LoVo (cell line): ENCODE measurements at regions not wholly inside any gene's neighbourhood (a gene's known extent, or its start where the extent isn't known, plus 50 kb on each side); places are given as distances from the start of the nearest gene placed in this dataset.

Experiments
- DNase-seq: peaks from one replicate; pipeline ENCODE4 v3.0.0-alpha.2; 2016; ENCODE audit warnings: low spot score

- no peak for DNase-seq
Measured at GRCh38 chr4:123323998-123324397, 72.6 kb upstream of the SPRY1 start.

DNA sequence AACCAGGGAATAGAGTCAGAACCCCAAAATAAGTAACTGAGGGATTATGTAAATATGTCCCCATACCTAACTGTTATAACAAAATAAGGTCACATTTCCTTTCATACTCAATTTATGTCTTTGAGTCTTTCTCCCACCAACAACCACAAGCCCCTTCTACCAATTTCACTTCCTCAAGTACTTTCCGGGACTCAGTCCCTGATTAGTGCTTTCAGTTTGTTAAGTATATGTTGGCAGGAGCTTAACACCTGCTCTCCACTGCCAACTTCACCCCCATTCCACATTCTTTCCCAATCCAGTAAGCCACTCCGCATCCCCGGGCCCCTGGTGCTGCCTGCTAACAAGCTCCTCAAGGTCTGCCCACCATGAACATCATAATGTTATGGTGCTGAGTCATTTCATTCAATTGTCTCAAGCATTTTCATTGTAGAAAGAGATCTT, 71.3 kb upstream of the SPRY1 start:
- DNase-seq = no peak

- no peak for DNase-seq
Measured at GRCh38 chr4:123327346-123327745, 69.2 kb upstream of the SPRY1 start.

GRCh38 chr4:123327846-123328429, 68.7 kb upstream of the SPRY1 start:
- DNase-seq = no peak

DNA sequence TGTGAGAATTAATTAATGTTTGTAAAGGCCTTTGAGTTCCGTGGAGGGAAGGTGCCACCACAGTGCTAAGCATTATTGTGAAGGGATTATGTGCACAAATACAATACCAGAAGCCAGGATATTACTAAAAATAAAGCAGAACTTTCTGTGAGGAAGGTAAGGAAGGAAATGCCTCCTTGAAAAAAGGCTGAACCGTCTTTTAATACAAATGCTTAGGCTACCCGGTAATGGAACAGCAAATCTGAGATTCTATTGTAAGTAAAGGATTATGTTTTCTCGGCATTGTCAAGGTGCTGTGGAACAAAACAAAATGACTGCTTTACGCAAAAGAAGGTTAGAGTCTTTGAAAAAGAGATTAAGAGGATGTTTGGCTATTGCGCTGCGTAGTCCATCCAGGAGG, 57.9 kb upstream of the SPRY1 start:
- DNase-seq = no peak

DNA sequence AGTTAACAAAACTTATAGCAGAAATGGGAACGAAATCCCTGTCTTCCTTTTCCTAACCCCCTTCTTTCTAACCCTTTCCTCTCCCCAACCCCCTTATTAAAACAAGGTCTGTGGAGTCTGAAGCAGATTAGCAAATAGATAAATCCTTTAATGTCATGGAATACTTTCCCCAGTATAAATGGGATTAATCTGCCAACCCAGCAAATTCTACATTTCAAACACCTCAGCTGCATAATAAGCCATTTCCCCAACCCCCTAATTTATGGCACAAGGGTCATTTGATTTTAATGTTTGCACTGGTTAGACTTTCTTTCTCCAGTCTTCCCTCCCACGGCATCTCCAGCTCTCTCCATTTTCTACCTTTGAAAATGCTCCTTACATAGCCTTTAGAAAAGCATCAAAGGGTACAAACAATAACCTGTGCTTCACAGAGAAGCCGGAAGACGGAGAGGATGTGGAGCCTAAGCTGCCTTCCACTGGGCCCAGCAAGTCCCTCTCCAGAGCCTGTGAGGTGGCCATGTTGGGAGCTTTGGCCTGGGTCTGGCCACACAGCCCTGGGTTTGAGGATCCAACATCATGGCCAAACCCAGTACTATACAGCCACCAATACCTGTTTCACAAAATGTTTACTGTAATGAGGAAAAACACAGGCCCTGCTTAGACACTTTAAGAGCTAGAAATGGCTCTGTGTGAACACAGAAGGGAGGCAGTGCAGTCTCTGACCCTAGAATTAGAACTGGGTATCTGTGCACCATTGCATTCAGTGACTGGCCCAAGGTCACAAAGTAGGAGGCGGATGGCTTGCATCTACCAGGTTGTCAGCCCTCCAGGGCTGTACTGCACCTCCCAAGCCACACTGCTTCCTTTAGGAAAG, 56.9 kb upstream of the SPRY1 start:
- no peak for DNase-seq

DNA sequence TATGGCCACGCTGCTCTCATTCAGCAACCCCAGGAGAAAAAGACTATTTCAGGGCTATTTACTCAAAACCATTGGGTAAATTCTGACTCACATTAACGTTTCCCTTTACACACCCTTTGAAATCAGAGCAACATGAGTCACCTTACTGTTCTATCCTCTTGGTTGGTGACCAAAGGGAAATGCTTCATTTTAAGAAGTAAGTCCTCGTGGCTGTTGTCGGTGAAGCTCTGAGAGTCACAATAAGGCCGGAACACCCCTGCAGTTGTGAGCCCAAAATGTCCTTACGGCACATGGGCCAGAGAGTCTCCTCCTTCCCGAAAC, 56.3 kb upstream of the SPRY1 start:
- peak; percentile 79 for DNase-seq

- no peak for DNase-seq
Measured at GRCh38 chr4:123342498-123342897, 54.1 kb upstream of the SPRY1 start.

DNA sequence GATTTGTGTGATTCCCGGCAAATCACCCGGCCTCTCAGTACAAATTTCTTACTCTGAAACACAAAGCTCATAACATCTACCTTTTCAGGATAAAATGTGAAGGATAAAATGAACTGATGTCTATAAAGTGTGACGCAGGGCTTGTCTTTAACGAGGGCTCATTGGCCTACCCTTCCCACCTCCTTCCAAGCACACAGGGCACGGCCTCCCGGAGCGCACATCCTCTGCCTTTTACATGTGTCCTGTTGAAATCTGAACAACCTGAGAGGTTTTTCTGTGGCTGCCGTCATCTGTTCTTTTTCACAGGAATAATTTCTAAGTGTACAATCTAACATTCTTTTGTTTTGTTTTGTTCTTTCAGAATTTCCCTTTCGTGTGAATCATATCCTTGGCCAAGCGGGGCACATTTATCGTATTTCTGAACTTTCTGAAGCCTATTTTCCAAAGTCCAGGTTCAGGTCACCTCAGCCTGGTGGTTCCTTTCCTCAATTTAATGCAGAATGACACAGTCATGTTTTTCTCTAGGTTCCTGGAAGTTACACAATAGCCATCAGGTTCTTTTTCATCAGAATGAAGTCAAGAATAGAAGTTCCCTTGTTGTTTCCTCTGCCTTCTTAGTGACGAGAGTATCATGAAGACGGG, 53.1 kb upstream of the SPRY1 start:
- no peak for DNase-seq

- no peak for DNase-seq
Measured at GRCh38 chr4:123345137-123345934, 51.3 kb upstream of the SPRY1 start.

DNA sequence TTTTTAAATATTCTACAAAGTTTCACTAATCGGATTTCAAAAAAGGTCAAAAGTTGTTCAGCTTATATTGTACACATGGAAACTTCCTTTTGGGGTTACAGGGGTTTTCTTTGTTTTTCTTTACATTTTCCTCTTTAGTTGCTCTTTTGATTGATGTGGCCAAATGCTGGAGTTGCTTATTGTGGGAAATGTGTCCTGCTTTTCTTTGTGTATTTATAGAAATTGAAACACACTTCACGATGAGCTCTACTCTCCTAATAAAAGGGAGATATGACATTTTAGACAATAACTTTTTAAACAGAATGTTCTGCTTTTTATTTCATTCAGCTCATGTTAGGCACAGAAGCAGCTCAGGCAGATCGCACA, 50.7 kb upstream of the SPRY1 start:
- no peak for DNase-seq

- DNase-seq = no peak
Measured at GRCh38 chr4:123346330-123346940, 50.2 kb upstream of the SPRY1 start.
